ENCODE measurements at regions not wholly inside any gene's neighbourhood (a gene's known extent, or its start where the extent isn't known, plus 50 kb on each side); places are given as distances from the start of the nearest gene placed in this dataset.

DNA sequence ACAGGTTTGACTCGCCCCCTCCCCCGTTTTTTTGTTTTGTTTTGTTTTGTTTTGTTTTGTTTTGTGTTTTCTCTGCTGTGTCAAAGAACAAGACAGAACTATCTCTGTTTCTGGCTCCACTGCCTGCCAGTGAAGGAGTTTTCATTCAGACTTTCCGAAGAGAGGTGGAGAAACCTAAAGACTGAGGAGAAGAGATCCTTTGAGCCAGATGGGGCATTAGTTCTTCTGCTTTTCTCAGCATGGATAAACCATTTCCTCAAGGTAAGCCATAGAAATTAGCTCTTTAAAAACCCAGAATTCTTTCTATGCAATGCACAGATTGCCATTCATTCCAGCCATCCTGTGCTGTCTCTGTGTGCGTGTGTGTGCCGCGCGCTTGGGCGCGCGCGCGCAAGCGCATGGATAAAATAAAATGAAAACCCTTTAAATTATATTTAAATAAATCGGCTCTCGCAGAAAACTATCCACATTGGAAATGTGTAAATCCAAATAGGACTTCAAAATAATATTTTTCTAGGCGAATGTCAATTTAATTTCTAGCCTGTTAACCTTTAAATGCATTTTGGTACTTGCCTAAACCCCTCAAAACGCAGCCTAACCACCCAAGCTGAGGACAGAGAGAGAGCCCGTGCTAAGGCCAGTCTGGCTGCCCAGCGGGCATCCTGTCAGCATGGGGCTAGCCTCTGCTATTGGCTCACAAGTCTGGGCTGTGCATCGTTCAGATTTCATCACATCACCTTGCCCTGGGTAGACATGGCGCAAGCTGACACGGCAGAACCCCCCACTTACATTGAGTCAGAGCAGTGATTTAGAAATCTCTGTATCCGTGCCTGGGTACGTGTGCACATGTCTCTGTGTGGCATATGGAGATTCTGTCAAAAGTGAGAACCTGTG lies 113.0 kb upstream of the VAMP7 start:
- H3K4me1 ChIP-seq (ENCODE audit: insufficient read depth, low read length) = no peaks in the 10 kb centered on the region
- POLR2A ChIA-PET (ENCODE audit: unreplicated experiment) = no interaction called here
- H3K27ac ChIP-seq (ENCODE audit: low read length) = no peak overlapping the region
- no TSS peak for BruUV-seq (replicated peaks)
- H3K27me3 ChIP-seq (ENCODE audit: low read length) = 0 out of 2 replicates have a peak, but pooled peaks cover 2% of the 10 kb centered on the region
- CTCF ChIA-PET = no interaction called here
- H3K36me3 ChIP-seq (ENCODE audit: low read depth, low read length) = no peaks in the 10 kb centered on the region
- no peaks in the 10 kb centered on the region for H3K79me2 ChIP-seq (ENCODE audit: low read length)
- no peaks in the 10 kb centered on the region for H4K20me1 ChIP-seq (ENCODE audit: low read length)
- H3K9me3 ChIP-seq (ENCODE audit: low read length) = no peaks in the 10 kb centered on the region
- no peak overlapping the region for H2AFZ ChIP-seq (ENCODE audit: low read length)
- TF ChIP-seq, protein P1, sequence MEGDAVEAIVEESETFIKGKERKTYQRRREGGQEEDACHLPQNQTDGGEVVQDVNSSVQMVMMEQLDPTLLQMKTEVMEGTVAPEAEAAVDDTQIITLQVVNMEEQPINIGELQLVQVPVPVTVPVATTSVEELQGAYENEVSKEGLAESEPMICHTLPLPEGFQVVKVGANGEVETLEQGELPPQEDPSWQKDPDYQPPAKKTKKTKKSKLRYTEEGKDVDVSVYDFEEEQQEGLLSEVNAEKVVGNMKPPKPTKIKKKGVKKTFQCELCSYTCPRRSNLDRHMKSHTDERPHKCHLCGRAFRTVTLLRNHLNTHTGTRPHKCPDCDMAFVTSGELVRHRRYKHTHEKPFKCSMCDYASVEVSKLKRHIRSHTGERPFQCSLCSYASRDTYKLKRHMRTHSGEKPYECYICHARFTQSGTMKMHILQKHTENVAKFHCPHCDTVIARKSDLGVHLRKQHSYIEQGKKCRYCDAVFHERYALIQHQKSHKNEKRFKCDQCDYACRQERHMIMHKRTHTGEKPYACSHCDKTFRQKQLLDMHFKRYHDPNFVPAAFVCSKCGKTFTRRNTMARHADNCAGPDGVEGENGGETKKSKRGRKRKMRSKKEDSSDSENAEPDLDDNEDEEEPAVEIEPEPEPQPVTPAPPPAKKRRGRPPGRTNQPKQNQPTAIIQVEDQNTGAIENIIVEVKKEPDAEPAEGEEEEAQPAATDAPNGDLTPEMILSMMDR (conservative IDR thresholded peaks at IDR 0.05; ENCODE audit: low read depth, low read length) = no peak
- no peak for TF ChIP-seq EZH2phosphoT487 (IDR thresholded peaks at IDR 0.05; ENCODE audit: borderline replicate concordance, low read length)
- TF ChIP-seq EZH2 (IDR thresholded peaks at IDR 0.05; ENCODE audit: low read length, unreplicated experiment) = no peak
- no peaks in the 10 kb centered on the region for H3F3A ChIP-seq (ENCODE audit: low read length, unreplicated experiment)
- no peaks in the 10 kb centered on the region for H3K9me2 ChIP-seq (replicated peaks; ENCODE audit: low read length)
- peak overlapping the region; percentile 31; the same call in 1 of the 2 replicates for H3K4me2 ChIP-seq (ENCODE audit: low read length)
- intact Hi-C loops (cut with micrococcal nuclease) = no loop called here
- ATAC-seq (no peak), DNase-seq (no peak)
- no peak overlapping the region for H3K4me3 ChIP-seq (ENCODE audit: low read length)
- no peak overlapping the region for H3K9ac ChIP-seq (ENCODE audit: low read length)

DNA sequence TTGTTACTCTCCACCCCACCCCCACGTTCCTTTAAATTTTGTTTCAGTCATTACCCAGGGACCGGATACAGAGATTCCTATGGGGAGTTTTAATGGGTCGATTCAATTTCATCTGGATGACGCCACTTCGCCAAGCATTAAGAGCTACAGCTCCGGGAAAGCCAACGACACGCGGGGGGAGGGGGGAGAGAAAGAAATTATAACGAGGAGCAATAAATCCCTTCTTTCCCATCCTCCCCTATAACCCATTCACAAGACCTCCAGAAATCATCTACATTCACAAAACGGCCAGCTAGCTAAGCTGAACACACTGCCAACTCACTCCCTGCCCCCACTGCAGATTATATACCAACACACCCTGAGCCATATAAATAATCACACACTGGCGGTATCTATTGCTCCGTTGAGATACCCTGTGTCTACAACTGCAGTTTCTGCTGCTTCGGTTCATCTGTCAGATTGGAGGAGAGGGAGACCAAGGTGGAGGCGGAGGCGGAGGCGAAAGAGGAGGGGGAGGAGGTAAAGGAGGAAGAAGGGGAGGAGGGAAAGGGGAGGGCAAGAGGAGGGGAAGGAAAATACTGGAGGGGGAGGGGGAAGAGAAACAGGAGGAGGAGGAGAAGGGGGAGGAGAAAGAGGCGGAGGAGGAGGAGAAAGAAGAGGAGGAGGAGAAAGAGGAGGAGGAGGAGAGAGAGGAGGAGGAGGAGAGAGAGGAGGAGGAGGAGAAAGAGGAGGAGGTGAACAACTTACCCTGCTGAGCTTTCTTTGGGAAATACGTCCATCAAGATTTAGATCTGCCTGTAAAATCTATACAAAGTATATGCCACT lies 113.9 kb upstream of the VAMP7 start:
- Histone ChIP-seq H2AFZ (ENCODE audit: low read length) (peak overlapping the region; percentile 71), H3K4me1 (ENCODE audit: insufficient read depth, low read length) (no peaks in the 10 kb centered on the region), H4K20me1 (ENCODE audit: low read length) (no peaks in the 10 kb centered on the region), H3K27ac (ENCODE audit: low read length) (no peak overlapping the region), H3K36me3 (ENCODE audit: low read depth, low read length) (no peaks in the 10 kb centered on the region), H3K4me2 (ENCODE audit: low read length) (peak overlapping the region; percentile 81), H3K4me3 (ENCODE audit: low read length) (peak overlapping the region; percentile 59), H3K27me3 (ENCODE audit: low read length) (0 out of 2 replicates have a peak, but pooled peaks cover 2% of the 10 kb centered on the region), H3F3A (ENCODE audit: low read length, unreplicated experiment) (no peaks in the 10 kb centered on the region), H3K79me2 (ENCODE audit: low read length) (no peaks in the 10 kb centered on the region), H3K9ac (ENCODE audit: low read length) (no peak overlapping the region), H3K9me2 (replicated peaks; ENCODE audit: low read length) (no peaks in the 10 kb centered on the region), H3K9me3 (ENCODE audit: low read length) (no peaks in the 10 kb centered on the region)
- CTCF ChIA-PET = no interaction called here
- no peak for ATAC-seq
- POLR2A ChIA-PET (ENCODE audit: unreplicated experiment) = no interaction called here
- TF ChIP-seq EZH2 (IDR thresholded peaks at IDR 0.05; ENCODE audit: low read length, unreplicated experiment) (no peak), EZH2phosphoT487 (IDR thresholded peaks at IDR 0.05; ENCODE audit: borderline replicate concordance, low read length) (no peak)
- TF ChIP-seq, protein P1 (conservative IDR thresholded peaks at IDR 0.05; ENCODE audit: low read depth, low read length) = no peak
- DNase-seq = peak; percentile 51
- intact Hi-C loops (cut with micrococcal nuclease) = no loop called here
- BruUV-seq (replicated peaks) = no TSS peak
